Common myeloid progenitor, CD34-positive (primary cell): ENCODE measurements at regions not wholly inside any gene's neighbourhood (a gene's known extent, or its start where the extent isn't known, plus 50 kb on each side); places are given as distances from the start of the nearest gene placed in this dataset.

ENCODE experiments used
- CTCF ChIA-PET: fragments of 350-600 bp; sonication (Branson Sonifier 250); formaldehyde crosslinking; loops from one replicate; lab custom pipeline; 2021; ENCODE audit warnings: antibody characterized with exemption; lab: Charles Lee
- POLR2A ChIA-PET: fragments of 350-600 bp; sonication (Branson Sonifier 250); formaldehyde crosslinking; loops from one replicate; lab custom pipeline; 2021; ENCODE audit warnings: antibody characterized with exemption; lab: Charles Lee
- DNase-seq, 3 donors: peaks; one replicate each; pipeline versions ENCODE4 v3.0.0 to v3.0.0-alpha.2; 2013
- H3K27ac ChIP-seq, 2 experiments: 1 replicate in 1 of 2; 2 replicates in 1 of 2; pipeline ENCODE4 v1.7.0; 2013; ENCODE audit warnings: inconsistent platforms in 2 of 2, low read length in 2 of 2, mild to moderate bottlenecking in 2 of 2, low read depth in 1 of 2, moderate library complexity in 1 of 2; ENCODE audit not compliant: severe bottlenecking in 2 of 2, insufficient read depth in 1 of 2, poor library complexity in 1 of 2
- H3K27me3 ChIP-seq, 5 experiments: replicated peaks in 2 of 5; 1 replicate in 3 of 5; 2 replicates in 2 of 5; pipeline versions ENCODE4 v1.6.1 to v1.7.0; 2013; ENCODE audit warnings: low read length in 4 of 5, mild to moderate bottlenecking in 2 of 5, moderate library complexity in 2 of 5, inconsistent platforms in 1 of 5; ENCODE audit not compliant: insufficient read depth in 5 of 5, control insufficient read depth in 4 of 5
- H3K36me3 ChIP-seq, 4 experiments: 1 replicate in 2 of 4; 2 replicates in 2 of 4; pipeline versions ENCODE4 v1.6.1 to v1.7.0; 2013; ENCODE audit warnings: low read length in 3 of 4, control low read depth in 1 of 4, mild to moderate bottlenecking in 1 of 4; ENCODE audit not compliant: control insufficient read depth in 4 of 4, insufficient read depth in 4 of 4
- H3K4me1 ChIP-seq, 4 experiments: 1 replicate in 3 of 4; 2 replicates in 1 of 4; pipeline versions ENCODE4 v1.6.1 to v1.7.1; 2013; ENCODE audit warnings: low read length in 3 of 4, mild to moderate bottlenecking in 3 of 4, control low read depth in 1 of 4, inconsistent platforms in 1 of 4, moderate library complexity in 1 of 4; ENCODE audit not compliant: control insufficient read depth in 4 of 4, insufficient read depth in 4 of 4; ENCODE audit errors: control extremely low read depth in 1 of 4
- H3K4me3 ChIP-seq, 7 experiments: 1 replicate in 4 of 7; 2 replicates in 3 of 7; pipeline versions ENCODE4 v1.5.1 to v1.7.0; 2013; ENCODE audit warnings: mild to moderate bottlenecking in 7 of 7, low read length in 6 of 7, moderate library complexity in 6 of 7, inconsistent platforms in 2 of 7, low read depth in 2 of 7, control low read depth in 1 of 7; ENCODE audit not compliant: insufficient read depth in 4 of 7, control insufficient read depth in 1 of 7; ENCODE audit errors: extremely low read depth in 1 of 7
- H3K9me3 ChIP-seq, 5 experiments: 1 replicate in 4 of 5; 2 replicates in 1 of 5; pipeline versions ENCODE4 v1.6.1 to v1.7.1; 2013; ENCODE audit warnings: low read length in 4 of 5, mild to moderate bottlenecking in 2 of 5, inconsistent platforms in 1 of 5, low read depth in 1 of 5, moderate library complexity in 1 of 5; ENCODE audit not compliant: control insufficient read depth in 4 of 5, insufficient read depth in 2 of 5; ENCODE audit errors: control extremely low read depth in 1 of 5
- WGBS: methylation state at CpG from one replicate; pipeline ENCODE4 v1.1.5; 2013; ENCODE audit not compliant: insufficient coverage; 5-methylcytosine and 5-hydroxymethylcytosine counted together

DNA sequence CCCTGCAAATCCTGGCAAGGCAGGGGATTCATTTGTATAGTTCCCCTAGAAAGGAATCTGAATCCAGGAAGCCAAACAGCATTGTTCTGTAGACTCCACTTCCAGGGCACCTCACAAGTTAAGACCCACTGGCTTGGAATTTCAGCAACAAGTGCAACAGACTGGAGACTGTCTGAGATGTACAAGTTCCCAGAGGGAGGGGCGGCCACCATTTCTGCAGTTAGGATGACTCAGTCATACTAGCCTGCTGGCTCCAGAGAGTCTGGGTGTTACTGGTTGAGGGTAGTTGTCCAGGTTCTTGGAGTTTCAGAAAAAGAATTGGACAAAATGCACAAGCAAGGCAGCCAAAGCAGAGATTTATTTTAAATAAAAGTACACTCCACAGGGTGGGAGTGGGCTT is 384.2 kb downstream of the DSC3 start:
- WGBS = 100% methylated on average over 1 of the region's 1 CpG
- ChIA-PET POLR2A (no interaction called here), CTCF (no interaction called here)
- Histone ChIP-seq H3K4me3 (no peak overlapping the region), H3K27me3 (no peaks in the 10 kb centered on the region), H3K9me3 (peaks cover 0 to 1% (median 0%) of the 10 kb centered on the region in 5 experiments), H3K27ac (no peak overlapping the region), H3K36me3 (no peaks in the 10 kb centered on the region), H3K4me1 (no peaks in the 10 kb centered on the region)
- no peak for DNase-seq

DNA sequence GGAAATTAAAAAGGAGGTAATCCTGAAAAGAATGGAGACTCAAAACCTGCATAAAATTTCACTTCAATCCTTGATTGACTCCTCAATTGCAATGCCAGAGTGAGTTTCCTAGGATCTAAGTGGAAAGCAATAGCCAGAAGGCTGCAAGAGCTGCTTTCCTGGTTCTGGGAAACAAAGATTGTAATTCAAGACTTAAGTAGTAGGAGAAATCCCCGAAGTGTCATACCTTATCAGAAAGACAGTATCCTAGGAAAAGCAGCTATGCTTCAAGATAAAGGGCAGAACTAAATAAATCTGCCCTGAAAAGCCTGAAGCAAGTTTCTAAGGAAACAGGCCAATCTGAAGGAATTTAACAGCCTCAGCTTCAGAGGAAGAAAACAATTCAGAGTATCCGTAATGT is 390.2 kb downstream of the DSC3 start:
- POLR2A ChIA-PET = no interaction called here

DNA sequence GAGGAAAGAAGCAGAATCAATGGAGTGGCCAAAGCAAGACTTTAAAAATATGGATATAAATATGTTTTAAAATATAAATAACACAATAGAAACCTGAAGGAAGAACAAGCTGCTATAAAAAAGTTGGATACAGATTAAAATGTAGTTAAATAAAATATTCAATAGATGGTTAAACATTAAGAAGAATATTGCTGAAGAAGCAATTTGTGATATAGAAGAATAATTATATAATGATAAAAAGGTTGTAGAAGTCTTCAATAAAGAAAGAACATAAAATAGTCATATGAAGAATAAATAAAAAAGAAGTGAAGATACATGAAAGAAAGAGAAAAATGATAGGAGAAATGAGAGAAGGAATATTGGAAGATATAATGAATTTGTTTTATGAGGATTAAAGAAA is 392.0 kb downstream of the DSC3 start:
- H3K36me3 ChIP-seq = no peaks in the 10 kb centered on the region
- CTCF ChIA-PET = no interaction called here

More for the DNA sequence above, 390.2 kb downstream of the DSC3 start:
- WGBS = no CpG with 5 or more reads among the region's 2 CpGs
- H3K9me3 ChIP-seq = no peaks in the 10 kb centered on the region
- no peaks in the 10 kb centered on the region for H3K36me3 ChIP-seq
- DNase-seq = no peak
- no peak overlapping the region for H3K4me3 ChIP-seq
- no peaks in the 10 kb centered on the region for H3K27me3 ChIP-seq
- CTCF ChIA-PET = no interaction called here
- H3K27ac ChIP-seq = no peak overlapping the region
- no peaks in the 10 kb centered on the region for H3K4me1 ChIP-seq

DNA sequence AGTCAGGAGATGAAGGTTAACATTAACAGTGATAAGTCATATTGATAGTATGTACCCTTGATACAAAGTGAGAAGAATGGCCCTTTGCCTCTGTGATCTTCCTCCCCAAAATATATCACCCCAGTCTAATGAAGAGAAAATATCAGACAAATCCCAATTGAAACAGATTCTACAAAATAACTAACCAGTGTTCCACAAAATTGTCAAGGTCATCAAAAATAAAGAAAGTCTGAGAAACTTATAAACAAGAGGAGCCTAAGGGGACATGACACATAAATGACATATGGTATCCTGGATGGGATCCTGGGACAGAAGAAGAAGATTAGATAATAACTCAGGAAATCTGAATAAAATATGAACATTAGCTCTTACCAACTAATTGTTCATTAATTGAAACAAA is 398.4 kb downstream of the DSC3 start:
- no peak for DNase-seq
- Histone ChIP-seq H3K4me3 (no peak overlapping the region), H3K9me3 (no peaks in the 10 kb centered on the region), H3K27me3 (no peaks in the 10 kb centered on the region), H3K36me3 (no peaks in the 10 kb centered on the region), H3K4me1 (no peaks in the 10 kb centered on the region), H3K27ac (no peak overlapping the region)
- ChIA-PET POLR2A (no interaction called here), CTCF (no interaction called here)

More for the DNA sequence above, 392.0 kb downstream of the DSC3 start:
- no peaks in the 10 kb centered on the region for H3K27me3 ChIP-seq
- DNase-seq = no peak
- H3K9me3 ChIP-seq = no peaks in the 10 kb centered on the region
- POLR2A ChIA-PET = no interaction called here
- no peak overlapping the region for H3K27ac ChIP-seq
- H3K4me1 ChIP-seq = no peaks in the 10 kb centered on the region
- no peak overlapping the region for H3K4me3 ChIP-seq

DNA sequence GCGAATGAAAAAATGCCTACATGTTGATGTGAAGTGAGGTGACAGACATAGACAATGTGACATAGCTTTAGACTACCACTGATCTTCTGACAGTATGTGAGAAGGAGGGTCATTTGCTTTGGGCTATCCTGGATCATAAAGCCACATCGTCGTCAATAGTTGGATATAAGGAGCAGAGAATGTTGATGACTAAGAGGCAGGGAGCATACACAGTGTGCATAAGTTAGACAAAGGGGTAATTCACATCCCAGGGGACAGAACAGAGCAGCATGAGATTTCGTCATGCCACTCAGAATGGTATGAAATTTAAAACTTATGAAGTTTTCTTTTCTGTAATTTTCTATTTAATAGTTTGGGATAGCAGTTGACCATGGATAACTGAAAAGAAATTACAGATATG is 403.2 kb downstream of the DSC3 start:
- 100% methylated on average over 3 of the region's 4 CpGs for WGBS
- Histone ChIP-seq H3K27me3 (no peaks in the 10 kb centered on the region), H3K36me3 (no peaks in the 10 kb centered on the region), H3K27ac (no peak overlapping the region), H3K4me3 (no peak overlapping the region), H3K9me3 (no peaks in the 10 kb centered on the region), H3K4me1 (no peaks in the 10 kb centered on the region)
- CTCF ChIA-PET = no interaction called here
- DNase-seq = no peak
- POLR2A ChIA-PET = no interaction called here

DNA sequence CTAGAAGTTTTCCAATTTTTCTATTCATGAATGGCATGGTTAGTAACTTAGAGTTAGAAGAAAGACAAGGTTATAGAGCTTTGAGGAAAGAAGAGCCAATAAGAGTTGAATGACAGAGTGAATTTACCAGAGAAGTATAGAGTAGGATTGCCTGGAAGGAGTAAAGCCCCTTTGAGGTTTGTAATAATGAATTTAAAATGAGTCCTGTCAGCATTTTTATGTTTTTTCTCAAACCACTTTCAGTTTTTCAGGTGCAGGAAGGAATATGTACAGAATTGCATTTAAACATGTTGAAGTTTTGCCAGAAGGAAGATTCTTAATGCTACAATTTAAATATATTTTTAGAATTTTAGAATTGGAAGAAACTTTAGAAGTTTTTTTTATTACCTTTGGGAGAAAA is 408.3 kb downstream of the DSC3 start:
- H3K4me3 ChIP-seq = no peak overlapping the region
- no peaks in the 10 kb centered on the region for H3K36me3 ChIP-seq
- no peak for DNase-seq
- H3K27me3 ChIP-seq = no peaks in the 10 kb centered on the region
- peaks cover 0 to 5% (median 0%) of the 10 kb centered on the region in 5 experiments for H3K9me3 ChIP-seq
- no peak overlapping the region for H3K27ac ChIP-seq
- H3K4me1 ChIP-seq = peaks cover 0 to 2% (median 0%) of the 10 kb centered on the region in 4 experiments
- POLR2A ChIA-PET = no interaction called here
- CTCF ChIA-PET = no interaction called here

DNA sequence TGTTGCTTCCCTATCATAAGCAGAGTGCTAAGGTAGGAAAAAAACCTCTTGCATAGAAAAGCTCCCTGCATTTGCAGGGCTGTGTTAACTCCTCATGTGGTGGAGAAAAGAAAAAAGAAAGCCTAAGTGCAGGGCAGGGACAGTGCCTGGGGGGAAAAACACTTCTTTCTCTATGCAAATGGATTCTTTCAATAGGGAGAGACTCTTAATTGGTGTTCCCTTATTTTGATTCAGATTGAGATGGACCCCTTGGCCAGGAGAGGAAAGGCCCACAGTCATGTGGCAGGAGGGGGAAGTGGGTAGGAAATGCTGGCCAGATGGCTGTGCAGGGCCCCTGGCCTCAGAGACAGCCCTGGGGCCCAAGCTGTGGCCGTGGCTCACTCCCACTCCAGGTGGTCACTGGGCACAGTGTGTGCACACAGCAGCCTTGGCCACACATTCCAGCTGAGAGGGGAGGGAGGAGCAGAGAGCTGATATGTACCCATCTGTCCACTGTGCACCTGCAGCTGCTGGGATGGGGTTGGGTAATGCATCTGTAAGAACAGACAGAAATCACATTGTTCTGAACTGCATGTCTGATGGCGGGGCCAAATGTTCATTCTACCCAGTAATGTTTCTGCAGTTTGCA is 410.4 kb downstream of the DSC3 start:
- no peak overlapping the region for H3K4me3 ChIP-seq
- no CpG with 5 or more reads among the region's 2 CpGs for WGBS
- no peak for DNase-seq
- H3K36me3 ChIP-seq = no peaks in the 10 kb centered on the region
- no peak overlapping the region for H3K27ac ChIP-seq
- POLR2A ChIA-PET = no interaction called here
- H3K4me1 ChIP-seq = peaks cover 0 to 2% (median 0%) of the 10 kb centered on the region in 4 experiments
- peaks cover 0 to 5% (median 0%) of the 10 kb centered on the region in 5 experiments for H3K9me3 ChIP-seq
- CTCF ChIA-PET = no interaction called here
- no peaks in the 10 kb centered on the region for H3K27me3 ChIP-seq
